ENCODE measurements at regions not wholly inside any gene's neighbourhood (a gene's known extent, or its start where the extent isn't known, plus 50 kb on each side); places are given as distances from the start of the nearest gene placed in this dataset.

DNA sequence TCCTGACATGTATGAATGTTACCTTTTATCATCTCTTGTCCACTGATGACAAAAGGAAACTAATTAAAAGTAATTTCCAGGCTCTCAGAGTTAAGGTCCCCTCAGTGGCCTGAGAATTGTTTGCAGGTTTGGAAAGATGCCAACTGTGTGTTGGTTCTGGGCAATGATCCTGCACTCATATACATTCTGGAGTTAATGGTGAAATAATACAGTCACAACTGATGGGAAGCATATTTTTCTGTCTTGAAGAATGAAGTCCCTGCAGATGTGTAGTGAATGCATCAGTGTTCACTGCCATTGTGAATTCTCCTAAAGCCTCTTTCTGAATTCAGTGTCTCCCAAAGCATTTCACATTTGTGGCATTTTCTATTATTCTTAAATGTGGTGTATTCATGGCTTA, 238.1 kb upstream of the PPP1R2C start:
- no peak for DNase-seq (ENCODE audit: low read depth in 2 of 2)

DNA sequence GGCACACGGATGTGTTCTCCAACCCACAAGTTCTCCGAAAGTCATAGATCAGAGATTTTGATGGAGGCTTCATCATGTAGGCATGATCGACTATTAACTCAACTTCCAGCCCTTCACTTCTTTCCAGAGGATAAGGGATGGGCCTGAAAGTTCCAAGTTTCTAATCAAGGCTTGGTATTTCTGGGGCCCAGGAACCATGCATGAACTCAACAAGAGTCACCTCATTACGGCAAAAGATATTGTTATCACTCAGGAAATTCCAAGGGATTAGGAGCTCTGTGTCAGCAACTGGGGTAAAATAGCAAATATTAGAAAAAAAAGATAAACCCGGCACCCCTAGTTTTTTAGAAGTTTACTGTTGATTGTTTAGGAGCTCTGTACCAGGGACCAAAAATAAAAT, 240.1 kb upstream of the PPP1R2C start:
- no peak for DNase-seq (ENCODE audit: low read depth in 2 of 2)

DNA sequence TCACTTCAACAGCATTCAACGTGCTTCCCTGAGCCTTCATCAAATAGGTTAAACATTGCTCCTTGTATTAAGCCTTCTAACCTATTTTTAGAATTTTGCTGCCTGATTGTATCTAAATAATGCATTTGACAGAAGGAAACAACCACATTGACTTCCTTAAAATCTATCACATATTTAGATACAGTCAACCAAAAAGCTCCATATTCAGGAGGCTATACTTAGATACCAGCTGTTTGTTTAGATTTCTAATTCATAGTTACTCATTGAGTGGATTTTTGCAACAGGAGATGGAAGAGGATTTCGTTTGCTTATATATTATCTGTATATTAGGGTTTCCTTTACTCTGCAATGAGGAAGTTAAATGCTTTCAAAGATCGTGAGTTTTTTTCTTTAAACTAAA, 241.1 kb upstream of the PPP1R2C start:
- DNase-seq (ENCODE audit: low read depth in 2 of 2) = no peak

DNA sequence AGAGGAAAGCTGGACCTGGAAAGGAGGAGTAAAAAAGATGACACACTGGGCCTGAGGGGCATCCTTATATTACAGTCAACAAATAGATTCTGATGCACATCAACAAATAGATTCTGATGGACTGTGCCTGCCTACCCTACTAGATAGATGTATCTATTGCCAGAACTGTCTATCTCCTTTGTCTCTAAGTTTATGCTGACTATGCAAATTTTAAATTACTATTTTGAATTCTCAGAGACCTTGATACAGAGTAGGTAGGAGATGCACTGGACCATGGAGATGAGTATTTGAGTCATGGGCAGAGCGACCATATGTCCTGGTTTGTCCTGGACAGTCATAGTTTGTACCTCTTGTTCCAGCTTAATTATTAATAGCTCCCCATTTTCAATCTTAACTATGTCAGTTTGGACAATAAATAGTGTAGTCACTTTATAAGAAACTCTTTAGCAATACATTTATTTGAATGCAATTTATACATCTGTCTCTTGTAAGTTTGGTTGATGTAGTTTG, 247.9 kb upstream of the PPP1R2C start:
- DNase-seq (ENCODE audit: low read depth in 2 of 2) = no peak

DNA sequence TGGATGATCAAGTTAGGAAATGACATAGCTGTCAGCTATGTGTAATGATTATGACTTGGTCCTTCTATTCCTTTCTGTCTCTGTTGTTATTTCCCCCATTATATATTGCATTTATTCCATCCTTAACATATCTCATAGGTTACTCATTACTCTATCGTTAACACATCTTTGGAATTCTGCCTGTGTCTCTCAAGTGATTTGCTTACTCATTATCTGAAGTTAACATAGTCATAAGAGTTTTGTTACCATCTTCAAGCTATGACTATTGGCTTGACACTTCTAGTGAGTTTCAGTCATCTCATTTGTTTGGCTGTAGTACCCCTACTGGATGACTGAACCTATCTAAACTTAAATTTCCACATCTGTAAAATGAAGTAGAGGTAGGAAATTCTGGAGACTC, 286.1 kb upstream of the PPP1R2C start:
- no peak for DNase-seq (ENCODE audit: low read depth in 2 of 2)

DNA sequence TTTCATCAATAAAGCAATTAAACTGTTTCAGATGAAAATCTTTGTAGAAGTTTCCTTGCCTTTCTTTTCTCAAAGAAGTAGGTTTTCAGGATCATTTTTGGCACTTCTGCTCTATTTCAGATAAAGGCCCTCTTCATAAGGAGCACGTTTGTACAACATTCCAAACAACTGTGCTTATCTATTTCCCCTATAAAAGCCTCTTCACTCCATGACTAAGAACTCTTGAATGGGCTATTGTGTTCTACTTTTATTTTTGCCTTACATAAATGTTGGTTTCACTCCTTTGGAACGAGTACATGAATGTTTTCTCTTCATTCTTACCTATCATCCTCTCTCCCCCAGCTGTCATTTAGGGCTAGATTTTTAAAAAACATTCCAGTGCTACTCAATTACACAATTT, 288.0 kb upstream of the PPP1R2C start:
- DNase-seq (ENCODE audit: low read depth in 2 of 2) = no peak

DNA sequence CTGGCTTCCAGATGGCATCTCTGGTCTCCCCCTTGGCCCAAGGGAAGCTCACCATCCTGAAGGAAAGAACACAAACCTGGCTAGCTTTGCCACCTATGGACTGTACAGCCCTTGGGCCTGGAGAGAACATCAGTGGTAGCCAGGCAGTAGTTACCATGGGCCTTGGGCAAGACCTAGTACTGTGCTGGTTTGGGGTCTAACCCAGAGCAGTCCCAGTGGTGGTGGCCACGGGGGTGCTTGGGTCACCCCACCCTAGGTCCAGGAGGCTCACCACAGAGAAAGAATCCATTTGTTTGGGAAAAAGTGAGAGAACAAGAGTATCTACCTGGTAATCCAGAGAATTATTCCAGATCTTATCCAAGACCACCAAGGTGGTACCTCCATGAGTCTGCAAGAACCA, 290.7 kb upstream of the PPP1R2C start:
- no peak for DNase-seq (ENCODE audit: low read depth in 2 of 2)

DNA sequence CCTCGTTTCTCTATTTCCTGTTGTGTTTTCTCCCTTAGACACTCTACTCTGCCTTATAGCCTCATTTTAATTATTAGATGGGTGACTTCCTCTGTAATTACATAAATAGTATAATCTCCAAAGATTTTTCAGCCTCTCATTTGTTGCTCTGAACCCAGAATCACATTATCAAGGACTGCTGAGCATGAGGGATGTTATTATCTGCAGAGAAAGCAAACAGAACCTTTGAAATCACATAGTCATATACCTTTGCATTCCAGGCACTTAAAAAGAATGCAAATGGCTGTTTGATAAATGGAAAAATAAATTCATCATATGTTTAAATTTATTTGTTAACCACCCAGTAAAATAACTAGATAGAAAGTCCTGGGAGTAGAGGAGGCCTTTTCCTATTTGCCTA, 305.1 kb upstream of the PPP1R2C start:
- DNase-seq (ENCODE audit: low read depth in 2 of 2) = no peak

DNA sequence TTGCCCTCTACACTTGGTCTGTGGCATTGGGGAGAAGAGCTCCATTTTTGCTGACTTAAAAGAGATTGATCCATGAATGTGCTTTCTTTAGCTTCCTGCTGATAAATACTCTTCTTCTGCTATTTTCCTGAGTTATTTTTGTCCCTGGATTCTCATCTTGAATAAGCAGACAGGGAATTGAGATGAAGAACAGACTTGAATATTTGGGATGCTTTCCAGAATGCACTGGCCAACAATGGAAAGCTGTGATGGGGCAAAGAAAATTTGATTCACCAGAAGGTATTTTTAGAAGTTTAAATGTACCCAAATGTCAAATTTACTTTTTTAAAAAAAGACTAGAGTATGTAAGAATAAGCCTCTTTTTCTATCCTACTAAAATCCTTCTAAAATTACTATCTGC, 309.9 kb upstream of the PPP1R2C start:
- no peak for DNase-seq (ENCODE audit: low read depth in 2 of 2)

DNA sequence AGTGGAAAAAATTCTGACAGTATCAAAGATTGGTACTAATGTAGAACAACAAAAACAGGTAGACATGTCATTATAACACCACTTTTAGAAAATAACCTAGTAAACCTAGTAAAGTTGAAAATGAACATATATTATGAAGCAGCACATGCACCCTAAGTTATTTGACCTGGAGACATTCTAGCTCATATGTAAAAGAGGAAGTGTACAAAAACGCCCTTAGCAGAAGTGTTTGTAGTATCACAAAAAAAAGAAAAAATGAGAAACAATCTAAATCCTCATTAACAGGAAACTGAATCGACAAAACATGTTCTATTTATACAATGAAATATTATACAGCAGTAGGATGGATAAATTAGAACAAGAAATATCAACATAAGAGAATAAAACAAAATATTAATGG, 318.9 kb upstream of the PPP1R2C start:
- DNase-seq (ENCODE audit: low read depth in 2 of 2) = no peak

DNA sequence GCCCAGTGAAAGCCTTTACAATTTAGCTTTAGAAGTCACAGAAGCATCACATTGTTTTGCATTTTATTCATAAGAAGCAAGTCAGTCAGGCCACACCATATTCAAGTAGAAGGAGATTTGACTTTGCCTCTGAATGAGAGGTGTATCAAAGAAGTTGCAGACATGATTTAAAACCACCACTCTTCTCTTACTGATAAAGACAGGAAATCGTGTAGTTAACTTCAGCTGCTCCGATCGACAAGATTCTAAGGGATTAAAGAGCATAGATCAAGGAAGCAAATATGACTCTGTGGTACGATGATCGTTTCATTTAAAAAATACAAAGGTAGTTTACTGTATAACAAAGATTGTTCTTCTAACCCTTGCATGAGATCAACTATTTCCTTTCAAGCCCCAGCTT, 328.0 kb upstream of the PPP1R2C start:
- DNase-seq (ENCODE audit: low read depth in 2 of 2) = no peak

DNA sequence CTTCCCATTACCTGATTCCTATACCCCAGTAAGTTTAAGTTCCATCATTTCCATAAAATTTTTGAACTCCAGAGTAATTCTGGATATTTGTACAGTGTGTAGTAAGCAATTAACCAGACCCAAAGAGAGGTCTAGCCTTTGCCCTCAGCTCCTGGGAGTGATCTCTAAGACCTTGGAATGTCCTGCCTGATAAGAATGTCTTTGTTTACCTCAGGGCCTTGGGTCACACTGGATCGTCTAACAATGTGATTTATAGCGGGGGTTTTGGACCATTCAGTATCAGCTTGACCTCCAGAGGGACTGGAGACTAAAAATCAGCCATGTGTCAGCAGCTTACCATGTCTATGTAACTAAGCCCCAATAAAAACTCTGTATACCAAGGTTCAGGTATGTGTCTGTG, 330.9 kb upstream of the PPP1R2C start:
- DNase-seq (ENCODE audit: low read depth in 2 of 2) = no peak

DNA sequence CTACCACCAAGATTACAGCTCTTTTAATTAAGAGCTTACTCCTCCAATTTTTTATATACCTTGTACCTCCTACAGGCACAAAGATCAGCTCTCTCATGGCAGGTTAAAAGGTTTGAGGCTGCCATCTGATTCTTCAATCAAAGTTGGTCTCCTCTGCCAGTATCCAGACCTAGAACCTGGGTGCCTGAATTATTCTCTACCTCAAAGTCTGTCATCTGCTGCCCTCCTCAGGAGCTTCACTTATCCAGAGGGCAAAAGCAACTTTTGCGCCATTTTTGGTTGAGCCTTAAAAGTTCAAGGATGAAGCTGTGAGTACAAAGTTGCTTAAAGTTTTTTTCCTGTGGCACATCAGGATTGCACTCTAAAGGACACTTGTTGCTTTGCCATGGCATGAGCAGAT, 343.7 kb upstream of the PPP1R2C start:
- no peak for DNase-seq (ENCODE audit: low read depth in 2 of 2)

DNA sequence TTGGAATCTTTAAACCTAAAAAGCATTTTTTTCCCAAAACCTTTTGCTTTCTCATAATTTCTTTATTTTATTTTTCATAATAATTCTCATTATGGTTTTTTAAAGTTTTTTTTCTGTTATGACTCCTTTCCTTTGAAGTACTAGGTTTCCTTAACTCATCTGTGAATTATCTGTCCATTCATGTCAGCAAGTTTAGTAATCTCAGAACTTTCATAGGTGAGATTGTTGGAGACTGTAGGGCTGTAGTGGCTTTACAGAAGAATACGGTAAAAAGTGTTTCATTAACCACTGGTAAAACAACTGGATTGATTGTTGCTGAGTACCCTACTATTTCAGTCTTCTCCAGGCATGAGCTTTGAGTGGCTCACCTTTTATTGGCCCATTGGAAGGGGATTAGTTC, 361.7 kb upstream of the PPP1R2C start:
- no peak for DNase-seq (ENCODE audit: low read depth in 2 of 2)

DNA sequence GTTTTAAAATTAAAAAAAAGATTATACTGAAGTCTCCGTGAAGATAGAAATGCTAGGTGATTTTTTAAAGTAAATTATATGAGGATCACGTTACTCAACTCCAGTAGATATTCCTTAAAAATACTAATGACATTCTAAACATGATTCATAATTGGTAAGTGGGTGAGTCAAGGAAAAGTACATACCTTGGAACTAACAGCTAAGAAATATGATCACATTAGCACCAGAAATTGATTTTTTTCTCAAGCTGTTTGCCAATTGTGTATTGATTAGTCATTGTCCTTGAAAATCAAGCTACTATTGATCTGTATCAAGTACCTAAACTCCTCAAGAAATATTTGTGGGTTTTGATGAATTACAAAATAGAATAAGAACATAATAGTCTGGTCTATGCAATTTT, 362.6 kb upstream of the PPP1R2C start:
- no peak for DNase-seq (ENCODE audit: low read depth in 2 of 2)

DNA sequence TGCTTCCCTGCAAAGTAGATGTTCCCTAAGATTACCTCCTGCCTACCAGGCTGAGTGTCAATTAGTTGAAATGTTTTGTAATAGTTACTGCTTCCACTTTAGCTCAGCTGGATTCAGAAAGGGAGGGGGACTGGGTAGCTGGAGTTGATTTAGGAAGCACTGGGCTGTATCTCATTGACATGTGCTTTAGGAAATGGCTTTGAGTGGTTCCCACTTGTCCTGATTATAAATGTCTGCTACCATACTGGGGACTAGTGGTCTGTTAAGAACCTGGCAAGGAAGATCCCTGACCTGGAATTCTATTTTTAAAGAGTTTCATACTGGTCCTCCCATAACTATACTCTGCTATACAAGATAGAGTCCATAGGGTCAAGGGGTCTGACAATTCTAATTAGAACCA, 363.9 kb upstream of the PPP1R2C start:
- DNase-seq (ENCODE audit: low read depth in 2 of 2) = no peak

DNA sequence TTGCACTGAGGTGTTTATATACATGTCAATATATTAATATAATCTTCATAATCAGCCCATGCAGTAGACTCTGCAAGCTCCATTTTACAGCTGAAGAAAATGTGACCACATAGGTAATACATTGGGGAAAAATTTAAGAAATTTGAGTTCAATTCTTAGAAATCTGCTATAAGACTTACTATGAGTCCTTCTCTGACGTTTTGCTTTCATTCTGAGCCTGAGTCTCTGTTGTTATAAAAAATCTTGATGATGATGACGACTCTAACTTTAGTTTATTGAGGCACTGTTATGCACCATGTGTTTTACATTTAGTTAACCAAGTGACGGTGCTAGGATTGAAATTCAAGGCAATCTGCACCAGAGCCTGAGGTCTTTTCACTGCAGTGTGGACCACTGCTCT, 370.3 kb upstream of the PPP1R2C start:
- no peak for DNase-seq (ENCODE audit: low read depth in 2 of 2)

DNA sequence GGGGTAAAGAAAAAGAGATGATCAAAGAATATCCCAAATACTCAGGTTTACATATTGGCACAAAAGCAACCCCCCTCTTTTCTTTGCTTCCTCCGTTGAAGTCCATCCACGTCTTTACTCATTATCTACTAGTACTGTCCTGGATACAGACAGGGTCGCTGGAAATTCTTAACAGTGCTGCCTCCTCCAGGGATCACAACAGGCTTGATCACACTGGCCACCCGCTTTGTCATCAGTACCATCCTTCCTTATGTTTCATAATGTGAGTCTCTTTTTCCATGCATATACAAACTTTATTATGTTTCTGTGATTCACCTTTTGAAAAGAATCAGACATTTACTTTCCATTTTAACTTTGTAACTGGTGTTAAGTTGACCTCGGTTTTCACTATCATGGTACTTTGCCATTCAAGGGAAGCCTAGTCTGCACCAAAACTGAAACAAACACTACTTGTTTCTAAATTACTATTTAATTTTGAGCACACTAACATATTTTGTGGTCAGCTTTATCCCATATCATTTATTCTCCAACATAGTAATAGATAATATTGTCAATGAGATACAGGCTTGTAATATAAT, 387.5 kb upstream of the PPP1R2C start:
- DNase-seq (ENCODE audit: low read depth in 2 of 2) = no peak

DNA sequence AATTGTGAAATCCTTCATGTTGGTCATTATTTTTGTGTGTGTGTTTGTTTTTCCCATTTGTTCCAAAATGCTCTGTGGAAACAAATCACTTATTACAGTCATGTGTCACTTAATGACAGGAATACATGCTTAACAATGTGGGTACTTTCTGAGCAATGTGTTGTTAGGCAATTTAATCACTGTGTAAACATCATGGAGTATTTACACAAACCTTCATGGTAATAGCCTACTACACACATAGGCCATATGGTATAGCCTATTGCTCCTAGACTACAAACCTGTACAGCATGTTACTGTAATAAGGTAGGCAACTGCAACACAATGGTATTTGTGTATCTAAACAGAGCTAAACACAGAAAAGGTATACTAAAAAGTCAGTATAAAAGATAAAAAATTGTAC, 388.9 kb upstream of the PPP1R2C start:
- no peak for DNase-seq (ENCODE audit: low read depth in 2 of 2)

DNA sequence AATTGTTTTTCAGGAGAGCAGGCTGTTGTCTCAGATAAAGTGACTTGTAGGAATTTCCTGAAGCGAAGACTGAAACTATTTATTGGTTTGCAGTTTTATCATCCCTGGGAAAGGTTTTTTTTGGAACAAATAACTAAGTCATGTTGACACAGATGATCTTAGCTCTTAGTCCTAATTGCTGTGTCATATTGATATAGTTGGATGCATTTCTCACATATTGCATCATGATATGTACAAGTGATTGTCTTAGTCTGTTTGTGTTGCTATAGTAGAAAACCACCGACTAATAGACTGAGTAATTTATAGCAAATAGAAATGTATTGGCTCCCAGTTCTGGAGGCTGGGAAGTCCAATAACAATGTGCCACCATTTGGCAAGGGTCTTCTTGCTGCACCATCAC, 397.5 kb upstream of the PPP1R2C start:
- DNase-seq (ENCODE audit: low read depth in 2 of 2) = no peak

DNA sequence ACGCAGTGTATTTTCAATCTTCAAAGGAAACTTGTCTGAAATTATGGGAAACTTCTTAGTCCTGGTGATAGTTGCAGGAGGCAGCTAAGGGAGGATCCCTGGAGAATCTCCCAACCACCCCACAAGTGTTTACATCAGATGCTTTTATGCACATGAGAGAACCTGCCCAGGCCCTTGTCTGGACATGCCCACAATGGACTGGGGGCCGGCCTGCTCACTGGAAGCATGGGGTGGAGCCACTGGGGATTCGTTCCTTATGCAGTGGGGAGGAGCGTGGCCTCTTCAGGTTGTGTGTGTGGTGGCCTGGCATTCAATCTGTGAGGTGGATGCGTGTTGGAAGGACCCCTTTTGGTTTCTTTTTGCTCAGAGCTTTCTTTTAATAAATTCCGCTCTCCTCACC, 398.7 kb upstream of the PPP1R2C start:
- DNase-seq (ENCODE audit: low read depth in 2 of 2) = no peak

DNA sequence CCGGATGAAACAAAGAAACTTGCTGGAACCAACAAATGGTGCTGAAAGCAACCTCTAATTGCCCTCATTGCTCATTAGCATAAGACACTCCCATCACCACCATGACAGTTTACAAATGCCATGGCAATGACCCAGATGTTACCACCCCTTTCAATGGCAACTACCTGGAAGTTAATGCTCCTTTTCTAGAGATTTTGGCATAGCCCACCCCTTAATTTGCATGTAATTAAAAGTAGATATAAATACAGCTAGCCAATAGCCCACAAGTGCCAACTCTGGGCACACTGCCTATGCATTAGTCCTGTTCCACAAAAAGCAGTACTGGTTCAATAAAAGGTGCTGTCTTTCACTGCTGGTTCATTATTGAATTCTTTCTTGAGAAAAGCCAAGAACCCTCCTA, 410.3 kb upstream of the PPP1R2C start:
- DNase-seq (ENCODE audit: low read depth in 2 of 2) = no peak

DNA sequence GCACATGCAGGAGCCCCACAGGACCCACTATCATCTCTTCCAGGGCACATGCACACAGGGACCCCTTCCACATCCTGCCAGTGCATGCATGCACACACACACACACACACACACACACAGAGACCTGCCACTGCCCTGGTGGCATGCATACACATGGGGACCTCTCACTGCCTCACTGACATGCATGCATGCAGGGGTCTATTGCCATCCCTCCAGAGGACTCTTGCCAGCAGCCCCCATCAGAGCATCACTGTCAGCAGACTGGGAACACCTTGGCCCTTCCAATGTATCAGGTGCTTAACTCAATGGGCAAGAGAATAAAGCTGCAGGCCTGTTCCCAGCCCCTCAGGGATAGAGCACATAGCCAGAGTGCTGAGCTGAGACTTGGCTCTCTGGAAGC, 433.6 kb upstream of the PPP1R2C start:
- DNase-seq (ENCODE audit: low read depth in 2 of 2) = no peak

DNA sequence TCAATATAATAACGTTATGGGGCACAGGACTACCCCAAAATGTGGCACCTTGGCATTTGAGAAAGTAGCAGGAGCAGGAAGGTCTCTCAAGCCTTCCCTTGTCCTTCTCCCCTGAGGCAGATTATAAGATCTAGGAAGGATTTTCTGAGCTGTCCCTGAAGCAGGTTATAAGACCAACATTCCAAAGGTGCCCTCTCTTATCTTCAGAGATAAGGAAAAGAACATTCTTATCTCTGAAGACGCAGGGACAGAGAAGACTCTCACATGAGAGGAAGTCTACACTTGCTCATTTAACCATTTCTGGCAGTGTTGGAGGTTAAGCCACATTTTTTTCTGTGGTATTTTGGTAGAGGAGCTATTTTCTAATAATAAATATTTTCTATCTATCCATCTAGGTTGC, 437.9 kb upstream of the MAOA start:
- no peak for DNase-seq (ENCODE audit: low read depth in 2 of 2)

DNA sequence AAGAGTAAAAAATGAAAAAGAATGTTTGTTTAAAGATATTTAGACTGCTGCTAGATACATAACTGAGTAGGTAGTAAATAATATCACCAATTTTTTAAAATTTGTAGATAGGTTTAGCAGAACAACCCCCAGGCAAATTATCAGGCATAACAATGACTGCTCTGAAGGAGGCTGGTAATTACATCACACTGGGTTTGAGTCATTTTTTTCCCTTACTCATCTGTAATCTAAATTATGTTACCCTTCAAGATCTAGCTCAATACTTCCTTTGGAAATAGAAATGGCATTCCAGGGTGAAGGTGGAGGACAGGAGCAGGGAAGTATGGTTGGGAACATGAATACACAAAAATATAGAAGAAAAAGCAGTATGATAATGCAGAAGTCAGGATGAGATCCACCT, 431.6 kb upstream of the MAOA start:
- DNase-seq (ENCODE audit: low read depth in 2 of 2) = no peak
